Activated CD4-positive, alpha-beta memory T cell treated with anti-CD3 and anti-CD28 coated beads for 36 hours (primary cell): ENCODE measurements at regions not wholly inside any gene's neighbourhood (a gene's known extent, or its start where the extent isn't known, plus 50 kb on each side); places are given as distances from the start of the nearest gene placed in this dataset.
"Not testable (repeated sequence)": the region's sequence is repeated elsewhere in the genome, so short reads cannot be mapped to it uniquely, and the experiment has no call there.

Experiments used
- CTCF ChIA-PET: fragments of 350-600 bp; sonication (Branson Sonifier 250); formaldehyde crosslinking; loops from one replicate; lab custom pipeline; 2021; ENCODE audit warnings: antibody characterized with exemption, inconsistent platforms; lab: Charles Lee
- POLR2A ChIA-PET: fragments of 350-600 bp; sonication (Branson Sonifier 250); formaldehyde crosslinking; loops from one replicate; lab custom pipeline; 2021; ENCODE audit warnings: antibody characterized with exemption; lab: Charles Lee
- DNase-seq: peaks from one replicate; pipeline ENCODE4 v3.0.0-alpha.2; 2020
- H3K27ac Mint-ChIP-seq: one replicate; pipeline ENCODE4 v1.8.0; 2021; ENCODE audit warnings: mixed read lengths
- H3K27me3 Mint-ChIP-seq: one replicate; pipeline ENCODE4 v1.8.0; 2021; ENCODE audit warnings: mixed read lengths
- H3K36me3 Mint-ChIP-seq: one replicate; pipeline ENCODE4 v1.8.0; 2021; ENCODE audit warnings: mixed read lengths
- H3K4me1 Mint-ChIP-seq: one replicate; pipeline ENCODE4 v1.8.0; 2021; ENCODE audit warnings: low read depth, mixed read lengths
- H3K4me3 Mint-ChIP-seq: one replicate; pipeline ENCODE4 v1.8.0; 2021; ENCODE audit warnings: mild to moderate bottlenecking, mixed read lengths
- H3K9me3 Mint-ChIP-seq: one replicate; pipeline ENCODE4 v1.8.0; 2021; ENCODE audit warnings: mixed read lengths
- intact Hi-C: fragments of 100-400 bp; cut with micrococcal nuclease; formaldehyde crosslinking; loops from one replicate; pipeline ENCODE4 v1.15.1; 2023

- CTCF ChIA-PET, intact Hi-C loops, H3K27ac Mint-ChIP-seq, H3K4me1 Mint-ChIP-seq, DNase-seq, H3K27me3 Mint-ChIP-seq, H3K9me3 Mint-ChIP-seq, POLR2A ChIA-PET, H3K4me3 Mint-ChIP-seq: not testable (repeated sequence)
- peaks cover 15% of the 10 kb centered on the region for H3K36me3 Mint-ChIP-seq
These were observed 136.6 kb upstream of the C1QTNF3 start for GRCh38 chr5:34179453-34180190.

DNA sequence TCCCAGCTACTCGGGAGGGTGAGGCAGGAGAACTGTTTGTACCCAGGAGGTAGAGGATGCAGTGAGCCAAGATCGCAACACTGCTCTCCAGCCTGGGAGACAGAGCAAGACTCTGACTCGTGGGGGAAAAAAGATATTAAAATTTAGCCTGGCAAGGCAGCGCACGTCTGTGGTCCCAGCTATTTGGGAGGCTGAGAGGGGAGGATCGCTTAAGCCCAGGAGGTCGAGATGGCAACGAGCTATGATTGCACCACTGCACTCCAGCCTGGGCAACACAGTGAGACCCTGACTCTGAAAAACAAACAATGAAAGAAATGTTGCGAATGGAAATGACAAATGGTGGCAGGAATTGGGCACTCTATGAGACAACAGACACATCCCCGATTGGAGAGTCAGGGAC lies 137.2 kb upstream of the C1QTNF3 start:
- H3K4me1 Mint-ChIP-seq, H3K27ac Mint-ChIP-seq, H3K4me3 Mint-ChIP-seq, POLR2A ChIA-PET, H3K27me3 Mint-ChIP-seq, H3K9me3 Mint-ChIP-seq, DNase-seq, CTCF ChIA-PET, intact Hi-C loops: not testable (repeated sequence)
- peaks cover 13% of the 10 kb centered on the region for H3K36me3 Mint-ChIP-seq

- H3K36me3 Mint-ChIP-seq, POLR2A ChIA-PET: not testable (repeated sequence)
These were observed 138.1 kb upstream of the C1QTNF3 start for GRCh38 chr5:34180940-34181614.

GRCh38 chr5:34185005-34185404 lies 142.0 kb upstream of the C1QTNF3 start:
- H3K27ac Mint-ChIP-seq, POLR2A ChIA-PET, H3K4me3 Mint-ChIP-seq, intact Hi-C loops, DNase-seq, H3K9me3 Mint-ChIP-seq, H3K36me3 Mint-ChIP-seq, H3K27me3 Mint-ChIP-seq, H3K4me1 Mint-ChIP-seq, CTCF ChIA-PET: not testable (repeated sequence)

More at GRCh38 chr5:34180940-34181614, 138.1 kb upstream of the C1QTNF3 start:
- intact Hi-C loops, H3K27me3 Mint-ChIP-seq, CTCF ChIA-PET, DNase-seq, H3K9me3 Mint-ChIP-seq, H3K4me3 Mint-ChIP-seq, H3K27ac Mint-ChIP-seq, H3K4me1 Mint-ChIP-seq: not testable (repeated sequence)

DNA sequence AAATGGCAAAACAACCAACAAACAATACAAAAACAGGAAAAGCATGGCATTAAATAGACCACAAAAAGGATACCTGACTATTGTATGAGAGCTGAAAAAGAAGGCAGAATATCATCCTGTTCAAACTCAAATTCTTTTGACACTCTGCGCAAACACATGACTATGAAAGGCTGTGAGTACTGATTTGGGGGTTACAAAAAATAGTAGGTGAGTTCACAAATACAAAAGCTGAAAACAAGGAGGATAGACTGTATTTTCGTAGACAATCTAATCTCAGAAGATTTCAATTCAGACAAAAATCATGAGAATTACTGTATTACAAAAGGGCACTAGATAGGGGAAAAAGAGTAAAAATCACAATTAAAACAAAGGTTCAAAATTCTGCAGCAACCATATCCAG lies 142.6 kb upstream of the C1QTNF3 start:
- CTCF ChIA-PET, result not testable (repeated sequence)

DNA sequence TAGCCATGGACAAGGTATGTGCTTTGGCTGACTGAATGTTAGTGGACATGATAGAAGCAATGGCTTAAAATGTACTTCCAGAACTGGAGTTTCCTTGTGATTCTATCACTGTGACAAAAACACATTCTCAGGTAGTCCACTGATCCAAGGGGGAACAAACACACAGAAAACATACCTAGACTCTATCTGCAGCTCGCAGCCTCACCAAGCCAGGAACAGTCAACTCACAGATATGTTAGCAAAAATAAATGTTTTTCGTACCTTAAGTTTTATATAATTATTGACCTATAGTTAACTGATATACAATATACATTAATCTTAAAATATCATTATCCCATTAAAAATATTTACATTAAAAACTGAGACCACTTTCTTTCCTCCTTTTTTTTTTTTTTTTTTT lies 143.1 kb upstream of the C1QTNF3 start:
- H3K4me3 Mint-ChIP-seq, intact Hi-C loops, DNase-seq, H3K27me3 Mint-ChIP-seq, POLR2A ChIA-PET, H3K36me3 Mint-ChIP-seq, H3K27ac Mint-ChIP-seq, H3K4me1 Mint-ChIP-seq, H3K9me3 Mint-ChIP-seq, CTCF ChIA-PET: not testable (repeated sequence)

More for the DNA sequence above, 142.6 kb upstream of the C1QTNF3 start:
- H3K9me3 Mint-ChIP-seq, intact Hi-C loops, POLR2A ChIA-PET, H3K4me1 Mint-ChIP-seq, H3K4me3 Mint-ChIP-seq, H3K36me3 Mint-ChIP-seq, H3K27ac Mint-ChIP-seq, DNase-seq, H3K27me3 Mint-ChIP-seq: not testable (repeated sequence)

DNA sequence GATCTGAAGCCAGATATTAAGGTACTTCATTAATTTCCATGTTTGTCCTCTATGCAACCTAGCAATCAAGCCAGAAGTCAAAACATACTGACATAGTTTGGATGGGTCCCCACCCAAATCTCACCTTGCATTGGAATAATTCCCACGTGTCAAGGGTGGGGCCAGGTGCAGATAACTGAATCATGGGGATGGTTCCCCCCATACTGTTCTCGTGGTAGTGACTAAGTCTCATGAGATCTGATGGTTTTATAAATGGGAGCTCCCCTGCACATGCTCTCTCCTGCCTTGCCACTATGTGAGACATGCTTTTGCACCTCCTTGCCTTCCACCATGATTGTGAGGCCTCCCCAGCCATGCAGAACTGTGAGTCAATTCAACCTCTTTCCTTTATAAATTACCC lies 143.9 kb upstream of the C1QTNF3 start:
- H3K9me3 Mint-ChIP-seq, POLR2A ChIA-PET, H3K27ac Mint-ChIP-seq, H3K4me1 Mint-ChIP-seq, H3K27me3 Mint-ChIP-seq, DNase-seq, CTCF ChIA-PET, H3K4me3 Mint-ChIP-seq, H3K36me3 Mint-ChIP-seq, intact Hi-C loops: not testable (repeated sequence)

DNA sequence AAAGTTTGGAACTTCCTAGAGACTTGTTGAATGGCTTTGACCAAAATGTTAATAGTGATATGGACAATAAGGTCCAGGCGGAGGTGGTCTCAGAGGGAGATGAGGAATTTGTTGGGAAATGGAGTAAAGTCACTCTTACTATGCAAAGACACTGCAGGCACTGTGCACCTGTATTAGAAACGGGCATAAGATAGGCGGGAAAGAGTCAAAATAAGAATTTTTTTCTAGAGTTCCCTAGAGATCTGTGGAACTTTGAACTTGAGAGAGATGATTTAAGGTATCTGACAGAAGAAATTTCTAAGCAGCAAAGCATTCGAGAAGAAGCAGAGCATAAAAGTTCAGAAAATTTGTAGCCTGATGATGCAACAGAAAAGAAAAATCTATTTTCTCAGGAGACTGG lies 144.4 kb upstream of the C1QTNF3 start:
- CTCF ChIA-PET, H3K4me1 Mint-ChIP-seq, POLR2A ChIA-PET, intact Hi-C loops, H3K27ac Mint-ChIP-seq, H3K36me3 Mint-ChIP-seq, H3K9me3 Mint-ChIP-seq, H3K27me3 Mint-ChIP-seq, H3K4me3 Mint-ChIP-seq, DNase-seq: not testable (repeated sequence)

DNA sequence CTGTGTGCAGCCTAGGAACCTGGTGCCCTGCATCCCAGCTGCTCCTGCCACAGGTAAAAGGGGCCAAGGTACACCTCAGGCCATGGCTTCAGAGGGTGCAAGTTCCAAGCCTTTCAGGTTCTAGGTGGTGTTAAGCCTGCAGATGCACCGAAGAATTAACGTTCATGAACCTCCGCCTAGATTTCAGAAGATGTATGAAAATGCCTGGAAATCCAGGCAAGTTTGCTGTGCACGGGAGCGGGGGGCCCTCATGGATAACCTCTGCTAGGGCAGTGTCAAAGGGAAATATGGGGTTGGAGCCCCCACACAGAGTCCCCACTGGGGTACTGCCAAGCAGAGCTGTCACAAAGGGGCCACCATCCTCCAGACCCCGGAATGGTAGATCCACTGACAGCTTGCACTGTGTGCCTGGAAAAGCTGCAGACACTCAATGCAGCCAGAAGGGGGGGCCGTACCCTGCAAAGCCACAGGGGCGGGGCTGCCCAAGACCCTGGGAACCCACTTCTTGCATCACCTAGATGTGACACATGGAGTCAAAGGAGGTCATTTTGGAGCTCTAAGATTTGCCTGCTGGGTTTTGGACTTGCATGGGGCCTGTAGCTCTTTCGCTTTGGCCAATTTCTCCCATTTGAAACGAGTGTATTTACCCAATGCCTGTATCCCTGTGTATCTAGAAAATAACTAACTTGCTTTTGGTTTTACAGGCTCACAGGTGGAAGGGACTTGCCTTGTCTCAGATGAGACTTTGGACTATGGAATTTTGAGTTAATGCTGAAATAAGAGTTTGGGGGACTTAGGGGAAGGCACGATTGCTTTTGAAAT lies 145.2 kb upstream of the C1QTNF3 start:
- CTCF ChIA-PET, H3K27ac Mint-ChIP-seq, H3K9me3 Mint-ChIP-seq, H3K4me3 Mint-ChIP-seq, H3K4me1 Mint-ChIP-seq, POLR2A ChIA-PET, H3K27me3 Mint-ChIP-seq, intact Hi-C loops, H3K36me3 Mint-ChIP-seq: not testable (repeated sequence)
- peak; percentile 76 for DNase-seq

DNA sequence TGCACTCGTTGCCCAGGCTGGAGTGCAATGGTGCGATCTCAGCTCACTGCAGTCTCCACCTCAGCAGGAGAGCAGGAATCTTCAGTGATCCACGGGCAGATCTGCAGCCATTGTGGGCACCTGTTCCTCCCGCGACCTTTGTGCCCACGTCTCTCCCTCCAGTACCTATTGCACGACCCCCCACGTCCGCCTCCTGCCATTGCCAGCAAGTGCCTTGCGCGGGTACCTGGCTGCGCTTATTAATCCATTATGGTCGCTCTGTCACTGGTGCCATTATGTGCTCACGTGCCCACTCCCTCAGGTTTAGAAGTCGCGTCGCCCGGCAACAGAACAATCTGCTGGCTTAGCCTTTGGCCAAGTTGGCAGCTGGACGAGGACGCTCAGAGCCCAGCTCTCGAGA lies 146.2 kb upstream of the C1QTNF3 start:
- H3K4me3 Mint-ChIP-seq, H3K27ac Mint-ChIP-seq, POLR2A ChIA-PET, H3K4me1 Mint-ChIP-seq, intact Hi-C loops, DNase-seq, H3K27me3 Mint-ChIP-seq, CTCF ChIA-PET, H3K9me3 Mint-ChIP-seq: not testable (repeated sequence)
- peaks cover 11% of the 10 kb centered on the region for H3K36me3 Mint-ChIP-seq

DNA sequence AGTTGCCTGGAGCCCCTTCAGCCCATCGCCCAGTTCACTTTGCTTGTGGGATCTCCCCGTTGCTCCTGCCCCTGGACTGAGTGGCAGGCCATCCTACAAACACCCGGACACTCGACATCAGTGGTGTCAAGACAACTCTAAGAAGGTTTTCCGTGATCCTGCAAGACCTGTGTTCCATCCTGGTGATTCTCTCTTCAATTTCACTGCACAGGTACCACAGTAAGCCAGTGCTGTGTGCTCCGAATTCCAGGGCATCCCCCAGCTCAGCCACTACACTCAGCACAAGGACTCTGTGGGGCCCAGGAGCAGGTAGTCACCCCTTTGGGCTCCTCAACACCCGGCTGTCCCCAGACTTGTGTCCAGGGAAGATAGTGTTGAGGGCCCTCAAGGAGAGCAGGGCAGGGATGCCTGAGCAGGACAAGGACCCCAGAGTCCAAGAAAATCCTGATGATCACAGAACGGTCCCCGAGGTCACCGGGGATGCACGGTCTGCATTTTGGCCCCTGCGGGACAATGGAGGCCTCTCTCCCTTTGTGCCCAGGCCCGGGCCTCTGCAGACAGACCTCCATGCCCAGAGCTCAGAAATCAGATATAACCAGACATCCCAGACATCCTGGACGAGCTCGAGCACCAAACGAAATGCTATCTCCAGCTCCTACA lies 146.9 kb upstream of the C1QTNF3 start:
- intact Hi-C loops, CTCF ChIA-PET, H3K27me3 Mint-ChIP-seq, H3K27ac Mint-ChIP-seq, H3K4me1 Mint-ChIP-seq, POLR2A ChIA-PET, H3K9me3 Mint-ChIP-seq, H3K4me3 Mint-ChIP-seq, DNase-seq: not testable (repeated sequence)
- H3K36me3 Mint-ChIP-seq, result peaks cover 11% of the 10 kb centered on the region

GRCh38 chr5:34190466-34190865 lies 147.5 kb upstream of the C1QTNF3 start:
- H3K27me3 Mint-ChIP-seq, DNase-seq, intact Hi-C loops, POLR2A ChIA-PET, H3K4me1 Mint-ChIP-seq, H3K4me3 Mint-ChIP-seq, CTCF ChIA-PET, H3K27ac Mint-ChIP-seq, H3K9me3 Mint-ChIP-seq: not testable (repeated sequence)
- H3K36me3 Mint-ChIP-seq, result peaks cover 11% of the 10 kb centered on the region
